ENCODE measurements at regions not wholly inside any gene's neighbourhood (a gene's known extent, or its start where the extent isn't known, plus 50 kb on each side); places are given as distances from the start of the nearest gene placed in this dataset.

DNA sequence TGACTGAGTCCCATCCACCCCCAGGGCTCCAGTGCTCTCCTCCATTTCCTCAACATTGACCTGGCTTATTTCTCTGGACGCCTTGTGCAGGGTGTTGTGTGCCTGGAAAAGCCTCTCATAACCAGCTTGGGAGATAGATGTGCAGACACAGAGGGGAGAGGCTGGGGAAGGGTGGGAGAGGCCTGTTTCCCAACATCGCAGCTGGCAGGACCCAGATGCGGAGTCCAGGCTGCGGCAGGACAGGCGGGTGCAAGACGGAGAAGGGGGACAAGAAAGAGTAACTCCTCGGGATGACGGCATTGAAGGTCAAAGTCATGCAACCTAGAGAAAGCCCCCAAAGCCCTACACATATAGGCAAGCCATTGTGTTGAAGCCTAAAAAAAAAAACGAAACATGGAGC lies 54.1 kb upstream of the ANTXRL start:
- peaks cover 4 to 19% (median 5%) of the 10 kb centered on the region in 5 donors for H3K9me3 Mint-ChIP-seq
- POLR2A ChIA-PET: no interaction called here
- H3K4me1 Mint-ChIP-seq: peaks cover 13 to 28% (median 16%) of the 10 kb centered on the region in 3 donors
- no peaks in the 10 kb centered on the region for H3K4me1 ChIP-seq (ENCODE audit: insufficient read depth, low read length)
- H3K27me3 Mint-ChIP-seq: no peaks in the 10 kb centered on the region
- no peak overlapping the region for H3K4me3 ChIP-seq (ENCODE audit: low read length)
- no peaks in the 10 kb centered on the region for H3K9me3 ChIP-seq (ENCODE audit: low read length)
- H3K36me3 ChIP-seq (ENCODE audit: insufficient read depth, low read length): peaks cover 5% of the 10 kb centered on the region
- H3K36me3 Mint-ChIP-seq: peaks cover 29 to 74% (median 29%) of the 10 kb centered on the region in 3 donors
- CTCF ChIA-PET: no interaction called here
- H3K27ac Mint-ChIP-seq: no peak overlapping the region
- no peaks in the 10 kb centered on the region for H3K27me3 ChIP-seq (ENCODE audit: insufficient read depth, low read length, poor library complexity, severe bottlenecking)
- DNase-seq: no peak
- no peak overlapping the region for H3K4me3 Mint-ChIP-seq
- no peak overlapping the region for H3K27ac ChIP-seq (ENCODE audit: low read depth, low read length)

- CTCF ChIA-PET: no interaction called here
- Histone ChIP-seq H3K27me3 (ENCODE audit: insufficient read depth, low read length, poor library complexity, severe bottlenecking) (no peaks in the 10 kb centered on the region), H3K27ac (ENCODE audit: low read depth, low read length) (no peak overlapping the region), H3K36me3 (ENCODE audit: insufficient read depth, low read length) (peaks cover 5% of the 10 kb centered on the region), H3K4me3 (ENCODE audit: low read length) (no peak overlapping the region), H3K9me3 (ENCODE audit: low read length) (no peaks in the 10 kb centered on the region), H3K4me1 (ENCODE audit: insufficient read depth, low read length) (no peaks in the 10 kb centered on the region)
- H3K4me1 Mint-ChIP-seq: peaks cover 14 to 33% (median 16%) of the 10 kb centered on the region in 3 donors
- no peak overlapping the region for H3K4me3 Mint-ChIP-seq
- no peaks in the 10 kb centered on the region for H3K27me3 Mint-ChIP-seq
- peak overlapping the region in 1 of 8 donors; percentile 72 for H3K27ac Mint-ChIP-seq
- no peak for DNase-seq
- H3K36me3 Mint-ChIP-seq: peaks cover 29 to 79% (median 29%) of the 10 kb centered on the region in 3 donors
- peaks cover 4 to 19% (median 5%) of the 10 kb centered on the region in 5 donors for H3K9me3 Mint-ChIP-seq
- POLR2A ChIA-PET: no interaction called here
Measured at GRCh38 chr10:46233181-46233580, 53.6 kb upstream of the ANTXRL start.

GRCh38 chr10:46234026-46234425 lies 52.8 kb upstream of the ANTXRL start:
- Mint-ChIP-seq H3K36me3 (peaks cover 32 to 85% (median 33%) of the 10 kb centered on the region in 3 donors), H3K4me3 (no peak overlapping the region), H3K27ac (peak overlapping the region in 4 of 8 donors; percentile 25 to 64 (median 44)), H3K9me3 (peaks cover 4 to 19% (median 5%) of the 10 kb centered on the region in 5 donors), H3K4me1 (peaks cover 14 to 32% (median 15%) of the 10 kb centered on the region in 3 donors), H3K27me3 (no peaks in the 10 kb centered on the region)
- no peaks in the 10 kb centered on the region for H3K4me1 ChIP-seq (ENCODE audit: insufficient read depth, low read length)
- H3K27me3 ChIP-seq (ENCODE audit: insufficient read depth, low read length, poor library complexity, severe bottlenecking): no peaks in the 10 kb centered on the region
- CTCF ChIA-PET: no interaction called here
- no peak overlapping the region for H3K27ac ChIP-seq (ENCODE audit: low read depth, low read length)
- POLR2A ChIA-PET: no interaction called here
- no peak for DNase-seq
- peaks cover 5% of the 10 kb centered on the region for H3K36me3 ChIP-seq (ENCODE audit: insufficient read depth, low read length)
- H3K9me3 ChIP-seq (ENCODE audit: low read length): no peaks in the 10 kb centered on the region
- H3K4me3 ChIP-seq (ENCODE audit: low read length): no peak overlapping the region

- ChIA-PET CTCF (no interaction called here), POLR2A (no interaction called here)
- H3K27ac Mint-ChIP-seq: peak overlapping the region in 2 of 8 donors; percentile 15 to 22
- Histone ChIP-seq H3K36me3 (ENCODE audit: insufficient read depth, low read length) (peaks cover 5% of the 10 kb centered on the region), H3K9me3 (ENCODE audit: low read length) (no peaks in the 10 kb centered on the region), H3K4me3 (ENCODE audit: low read length) (no peak overlapping the region), H3K27ac (ENCODE audit: low read depth, low read length) (no peak overlapping the region), H3K27me3 (ENCODE audit: insufficient read depth, low read length, poor library complexity, severe bottlenecking) (no peaks in the 10 kb centered on the region), H3K4me1 (ENCODE audit: insufficient read depth, low read length) (no peaks in the 10 kb centered on the region)
- H3K9me3 Mint-ChIP-seq: peaks cover 4 to 15% (median 5%) of the 10 kb centered on the region in 5 donors
- H3K27me3 Mint-ChIP-seq: no peaks in the 10 kb centered on the region
- DNase-seq: no peak
- no peak overlapping the region for H3K4me3 Mint-ChIP-seq
- H3K36me3 Mint-ChIP-seq: peaks cover 27 to 86% (median 29%) of the 10 kb centered on the region in 3 donors
- peaks cover 10 to 32% (median 15%) of the 10 kb centered on the region in 3 donors for H3K4me1 Mint-ChIP-seq
Measured at GRCh38 chr10:46234431-46235060, 52.3 kb upstream of the ANTXRL start.

GRCh38 chr10:46235705-46236545 lies 50.9 kb upstream of the ANTXRL start:
- no peak overlapping the region for H3K4me3 ChIP-seq (ENCODE audit: low read length)
- H3K27ac ChIP-seq (ENCODE audit: low read depth, low read length): no peak overlapping the region
- H3K4me3 Mint-ChIP-seq: no peak overlapping the region
- peaks cover 5% of the 10 kb centered on the region for H3K36me3 ChIP-seq (ENCODE audit: insufficient read depth, low read length)
- no peaks in the 10 kb centered on the region for H3K27me3 ChIP-seq (ENCODE audit: insufficient read depth, low read length, poor library complexity, severe bottlenecking)
- no peaks in the 10 kb centered on the region for H3K27me3 Mint-ChIP-seq
- CTCF ChIA-PET: interaction anchor here (0.6 kb wide), 1 partner anchor 81 kb away, joined by 3 read pairs; no protein-coding TSS in a partner anchor
- H3K9me3 Mint-ChIP-seq: peaks cover 0 to 2% (median 0%) of the 10 kb centered on the region in 5 donors
- H3K36me3 Mint-ChIP-seq: peaks cover 19 to 79% (median 29%) of the 10 kb centered on the region in 3 donors
- H3K27ac Mint-ChIP-seq: peak overlapping the region in 5 of 8 donors; percentile 47 to 93 (median 76)
- H3K4me1 Mint-ChIP-seq: peaks cover 16 to 43% (median 22%) of the 10 kb centered on the region in 3 donors
- H3K4me1 ChIP-seq (ENCODE audit: insufficient read depth, low read length): peaks cover 2% of the 10 kb centered on the region
- POLR2A ChIA-PET: interaction anchor here (0.6 to 1.0 kb wide), 2 partner anchors 15 to 51 kb away, joined by 3 to 4 read pairs; no protein-coding TSS in a partner anchor
- H3K9me3 ChIP-seq (ENCODE audit: low read length): no peaks in the 10 kb centered on the region
- DNase-seq: no peak

DNA sequence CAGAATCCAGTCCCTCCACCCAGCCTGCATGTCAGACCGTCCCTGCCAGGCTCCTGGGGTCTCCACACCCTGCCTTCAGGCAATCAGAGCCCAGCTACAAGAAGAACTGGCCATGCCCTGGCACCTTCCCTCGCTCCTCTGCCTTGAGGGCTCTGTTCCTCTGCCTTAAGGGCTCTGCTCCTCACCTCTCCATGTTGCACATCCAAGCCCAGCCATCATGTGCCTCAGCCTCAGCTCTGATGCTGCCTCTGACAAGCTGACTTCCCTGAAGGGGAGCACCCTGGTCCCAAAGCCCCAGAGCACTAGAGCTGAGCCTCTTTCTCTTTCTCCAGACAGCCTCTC lies 50.3 kb upstream of the ANTXRL start:
- H3K27me3 Mint-ChIP-seq: no peaks in the 10 kb centered on the region
- Histone ChIP-seq H3K27ac (ENCODE audit: low read depth, low read length) (no peak overlapping the region), H3K27me3 (ENCODE audit: insufficient read depth, low read length, poor library complexity, severe bottlenecking) (no peaks in the 10 kb centered on the region), H3K36me3 (ENCODE audit: insufficient read depth, low read length) (peaks cover 5% of the 10 kb centered on the region), H3K4me1 (ENCODE audit: insufficient read depth, low read length) (peaks cover 8% of the 10 kb centered on the region), H3K4me3 (ENCODE audit: low read length) (no peak overlapping the region), H3K9me3 (ENCODE audit: low read length) (no peaks in the 10 kb centered on the region)
- H3K4me1 Mint-ChIP-seq: peaks cover 22 to 49% (median 28%) of the 10 kb centered on the region in 3 donors
- CTCF ChIA-PET: no interaction called here
- peaks cover 19 to 80% (median 31%) of the 10 kb centered on the region in 3 donors for H3K36me3 Mint-ChIP-seq
- H3K27ac Mint-ChIP-seq: peak overlapping the region in 7 of 8 donors; percentile 47 to 93 (median 63)
- no peak overlapping the region for H3K4me3 Mint-ChIP-seq
- POLR2A ChIA-PET: no interaction called here
- DNase-seq: no peak
- H3K9me3 Mint-ChIP-seq: peaks cover 0 to 3% (median under 1%) of the 10 kb centered on the region in 5 donors

- POLR2A ChIA-PET: no interaction called here
- H3K27me3 Mint-ChIP-seq: no peaks in the 10 kb centered on the region
- no peaks in the 10 kb centered on the region for H3K9me3 ChIP-seq (ENCODE audit: low read length)
- peaks cover 5% of the 10 kb centered on the region for H3K36me3 ChIP-seq (ENCODE audit: insufficient read depth, low read length)
- H3K4me3 ChIP-seq (ENCODE audit: low read length): no peak overlapping the region
- H3K27ac ChIP-seq (ENCODE audit: low read depth, low read length): no peak overlapping the region
- CTCF ChIA-PET: no interaction called here
- H3K4me1 Mint-ChIP-seq: peaks cover 22 to 55% (median 34%) of the 10 kb centered on the region in 3 donors
- peaks cover 21 to 80% (median 35%) of the 10 kb centered on the region in 3 donors for H3K36me3 Mint-ChIP-seq
- peak overlapping the region in 6 of 8 donors; percentile 53 to 93 (median 68) for H3K27ac Mint-ChIP-seq
- no peaks in the 10 kb centered on the region for H3K27me3 ChIP-seq (ENCODE audit: insufficient read depth, low read length, poor library complexity, severe bottlenecking)
- H3K4me1 ChIP-seq (ENCODE audit: insufficient read depth, low read length): peaks cover 8% of the 10 kb centered on the region
- no peak overlapping the region for H3K4me3 Mint-ChIP-seq
- H3K9me3 Mint-ChIP-seq: peaks cover 4 to 6% (median 5%) of the 10 kb centered on the region in 5 donors
- no peak for DNase-seq
Measured at GRCh38 chr10:46236941-46237681, 49.7 kb upstream of the ANTXRL start.

Data from CD8-positive, alpha-beta memory T cell (primary cell).